Keratinocyte (primary cell): ENCODE measurements at regions not wholly inside any gene's neighbourhood (a gene's known extent, or its start where the extent isn't known, plus 50 kb on each side); places are given as distances from the start of the nearest gene placed in this dataset.

ENCODE experiments used
- DNase-seq: peaks from one replicate; pipeline ENCODE4 v3.0.0-alpha.2; 2011; ENCODE audit warnings: low read depth, missing footprints, low spot score
- FAIRE-seq: peaks from 2 replicates; lab custom pipeline; 2011; peaks lifted over from hg19 to GRCh38; lab: Jason Lieb, UNC
- H2AFZ ChIP-seq: 2 replicates; pipeline ENCODE4 v1.6.0; 2012; ENCODE audit warnings: low read length, control low read depth, inconsistent platforms; ENCODE audit not compliant: control insufficient read depth
- H3K27ac ChIP-seq: 2 replicates; pipeline ENCODE4 v1.5.1; 2011; ENCODE audit warnings: low read length; ENCODE audit not compliant: control insufficient read depth, insufficient read depth
- H3K27me3 ChIP-seq: 3 replicates; pipeline ENCODE4 v1.6.0; 2011; ENCODE audit warnings: low read length; ENCODE audit not compliant: control insufficient read depth, insufficient read depth; ENCODE audit errors: extremely low read depth
- H3K36me3 ChIP-seq, 2 experiments: 2 replicates in 1 of 2; 3 replicates in 1 of 2; pipeline ENCODE4 v1.5.1; 2011; ENCODE audit warnings: low read length in 2 of 2, mild to moderate bottlenecking in 1 of 2; ENCODE audit not compliant: control insufficient read depth in 2 of 2, insufficient read depth in 2 of 2; ENCODE audit errors: extremely low read depth in 1 of 2
- H3K4me1 ChIP-seq: 3 replicates; pipeline ENCODE4 v1.5.1; 2011; ENCODE audit warnings: low read length; ENCODE audit not compliant: control insufficient read depth, insufficient read depth; ENCODE audit errors: extremely low read depth
- H3K4me2 ChIP-seq: 3 replicates; pipeline ENCODE4 v1.6.0; 2011; ENCODE audit warnings: low read depth, low read length; ENCODE audit not compliant: control insufficient read depth, insufficient read depth; ENCODE audit errors: extremely low read depth
- H3K4me3 ChIP-seq, 3 experiments: fragments of 200-600 bp in 1 of 3; sonication (generic) in 1 of 3; 2 replicates in 2 of 3; 3 replicates in 1 of 3; pipeline ENCODE4 v1.5.1; 2011 to 2016; ENCODE audit warnings: low read length in 3 of 3, mild to moderate bottlenecking in 3 of 3, control low read depth in 2 of 3, inconsistent platforms in 1 of 3, low read depth in 1 of 3, mixed read lengths in 1 of 3, mixed run types in 1 of 3, moderate library complexity in 1 of 3; ENCODE audit not compliant: control insufficient read depth in 2 of 3, insufficient read depth in 2 of 3; ENCODE audit errors: extremely low read depth in 1 of 3
- H3K79me2 ChIP-seq: 2 replicates; pipeline ENCODE4 v1.6.0; 2012; ENCODE audit warnings: low read length; ENCODE audit not compliant: control insufficient read depth, insufficient read depth
- H3K9ac ChIP-seq: 3 replicates; pipeline ENCODE4 v1.6.0; 2011; ENCODE audit warnings: low read length; ENCODE audit not compliant: control insufficient read depth, insufficient read depth; ENCODE audit errors: extremely low read depth
- H3K9me1 ChIP-seq: 3 replicates; pipeline ENCODE4 v1.6.0; 2011; ENCODE audit warnings: low read length; ENCODE audit not compliant: control insufficient read depth, insufficient read depth; ENCODE audit errors: extremely low read depth
- H3K9me3 ChIP-seq: 2 replicates; pipeline ENCODE4 v1.5.1; 2012; ENCODE audit warnings: low read depth, low read length; ENCODE audit not compliant: control insufficient read depth
- H4K20me1 ChIP-seq: 3 replicates; pipeline ENCODE4 v1.6.0; 2011; ENCODE audit warnings: low read length; ENCODE audit not compliant: control insufficient read depth, insufficient read depth; ENCODE audit errors: extremely low read depth
- CTCF ChIP-seq, 3 experiments: IDR thresholded peaks in 1 of 3; conservative IDR thresholded peaks in 1 of 3; optimal IDR thresholded peaks in 1 of 3; 2 replicates in 2 of 3; 3 replicates in 1 of 3; pipeline versions ENCODE3 to v1.5.1; 2011; ENCODE audit warnings: low read length in 3 of 3, mild to moderate bottlenecking in 3 of 3, moderate library complexity in 2 of 3, control low read depth in 1 of 3, inconsistent platforms in 1 of 3; ENCODE audit not compliant: insufficient read depth in 2 of 3; ENCODE audit errors: extremely low read depth in 1 of 3
- EZH2 ChIP-seq: IDR thresholded peaks from one replicate; pipeline ENCODE4 v1.6.1; 2012; ENCODE audit warnings: inconsistent platforms, mild to moderate bottlenecking, low read length, moderate library complexity
- dilution Hi-C: fragments of 300-500 bp; cut with MboI; formaldehyde crosslinking; loops from one replicate; pipeline ENCODE4 v1.7.0; 2020; ENCODE audit warnings: low sequenced_read_pairs; ENCODE audit not compliant: extremely low pct_ligation_motif_present

GRCh38 chr3:116946376-116946775 lies 236.8 kb downstream of the TUSC7 start:
- Histone ChIP-seq H2AFZ (no peak overlapping the region), H3K27ac (no peak overlapping the region), H3K4me1 (no peaks in the 10 kb centered on the region), H3K79me2 (no peaks in the 10 kb centered on the region), H3K27me3 (no peaks in the 10 kb centered on the region), H3K9ac (no peak overlapping the region), H4K20me1 (no peaks in the 10 kb centered on the region), H3K4me3 (no peak overlapping the region), H3K4me2 (no peak overlapping the region), H3K9me3 (no peaks in the 10 kb centered on the region), H3K9me1 (no peaks in the 10 kb centered on the region), H3K36me3 (no peaks in the 10 kb centered on the region)
- dilution Hi-C loops = no loop called here
- DNase-seq (no peak), FAIRE-seq (no peak)
- no peak for TF ChIP-seq EZH2
- no peak for TF ChIP-seq CTCF (optimal IDR thresholded peaks at IDR 0.05 in 1 of 3, IDR thresholded peaks at IDR 0.05 in 1 of 3, conservative IDR thresholded peaks at IDR 0.05 in 1 of 3; ENCODE audit: extremely low read depth in 1 of 3, insufficient read depth in 2 of 3, low read length in 3 of 3)

GRCh38 chr3:116947148-116947547 lies 237.6 kb downstream of the TUSC7 start:
- Histone ChIP-seq H4K20me1 (no peaks in the 10 kb centered on the region), H3K9me3 (no peaks in the 10 kb centered on the region), H3K27ac (no peak overlapping the region), H2AFZ (no peak overlapping the region), H3K4me2 (no peak overlapping the region), H3K27me3 (no peaks in the 10 kb centered on the region), H3K9ac (no peak overlapping the region), H3K9me1 (no peaks in the 10 kb centered on the region), H3K4me1 (no peaks in the 10 kb centered on the region), H3K36me3 (no peaks in the 10 kb centered on the region), H3K4me3 (no peak overlapping the region), H3K79me2 (no peaks in the 10 kb centered on the region)
- FAIRE-seq (no peak), DNase-seq (no peak)
- dilution Hi-C loops = no loop called here
- TF ChIP-seq EZH2 (no peak), CTCF (optimal IDR thresholded peaks at IDR 0.05 in 1 of 3, IDR thresholded peaks at IDR 0.05 in 1 of 3, conservative IDR thresholded peaks at IDR 0.05 in 1 of 3; ENCODE audit: extremely low read depth in 1 of 3, insufficient read depth in 2 of 3, low read length in 3 of 3) (no peak)
